ENCODE measurements at regions not wholly inside any gene's neighbourhood (a gene's known extent, or its start where the extent isn't known, plus 50 kb on each side); places are given as distances from the start of the nearest gene placed in this dataset.
A peak's percentile ranks its signal among the peaks of the same experiment; 100 is the strongest.

- Histone ChIP-seq H3K4me1 (ENCODE audit: insufficient read depth) (no peaks in the 10 kb centered on the region), H3K4me2 (ENCODE audit: unreplicated experiment) (no peak overlapping the region), H3K79me2 (ENCODE audit: insufficient read depth) (no peaks in the 10 kb centered on the region), H3F3A (ENCODE audit: insufficient read depth) (no peaks in the 10 kb centered on the region), H3K9ac (no peak overlapping the region), H2AFZ (no peak overlapping the region), H3K4me3 (no peak overlapping the region), H3K36me3 (ENCODE audit: low read depth) (no peaks in the 10 kb centered on the region), H3K9me3 (ENCODE audit: low read depth) (no peaks in the 10 kb centered on the region), H4K20me1 (ENCODE audit: insufficient read depth) (no peaks in the 10 kb centered on the region), H3K27ac (no peak overlapping the region), H3K9me2 (ENCODE audit: insufficient read depth) (no peaks in the 10 kb centered on the region), H3K27me3 (replicated peaks; ENCODE audit: insufficient read depth) (no peaks in the 10 kb centered on the region)
- WGBS, 2 experiments (ENCODE audit: low coverage in 1 of 2, low lambda C conversion rate in 2 of 2, missing lambda C conversion rate in 2 of 2), result 8 to 15% methylated on average over 8 of the region's 8 CpGs
- DNase-seq, result peak; percentile 15
- TF ChIP-seq EZH2 (IDR thresholded peaks at IDR 0.05; ENCODE audit: insufficient read depth, poor library complexity, severe bottlenecking), result no peak
- TF ChIP-seq EZH2phosphoT487 (IDR thresholded peaks at IDR 0.05; ENCODE audit: insufficient read depth, low read depth), result no peak
- in situ Hi-C loops (cut with MboI), result no loop called here
Measured at GRCh38 chr1:57599236-57599994, 175.6 kb upstream of the DAB1 start.

DNA sequence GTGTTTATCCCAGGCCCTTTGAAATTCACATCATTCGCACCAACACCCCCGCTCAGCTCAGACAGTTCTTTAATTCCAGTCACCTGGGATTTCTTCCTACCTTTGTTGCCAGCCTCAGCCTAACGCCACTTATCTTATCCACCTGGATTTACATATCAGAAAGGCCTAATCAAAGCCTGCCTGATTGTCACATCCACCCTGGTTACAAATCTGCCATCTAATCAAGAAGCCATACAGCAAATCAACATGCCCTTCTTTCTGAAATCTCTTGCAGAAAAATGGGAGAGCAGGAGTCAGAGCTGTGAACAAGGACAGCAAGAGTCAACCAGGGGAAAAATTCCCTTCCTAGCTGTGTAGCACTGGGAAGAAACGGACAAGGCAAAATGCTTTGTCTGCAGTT, 173.2 kb upstream of the DAB1 start:
- H3F3A ChIP-seq (ENCODE audit: insufficient read depth), result no peaks in the 10 kb centered on the region
- no peak overlapping the region for H3K27ac ChIP-seq
- H3K9me3 ChIP-seq (ENCODE audit: low read depth), result no peaks in the 10 kb centered on the region
- H3K9me2 ChIP-seq (ENCODE audit: insufficient read depth), result no peaks in the 10 kb centered on the region
- no peaks in the 10 kb centered on the region for H3K4me1 ChIP-seq (ENCODE audit: insufficient read depth)
- in situ Hi-C loops (cut with MboI), result no loop called here
- H3K36me3 ChIP-seq (ENCODE audit: low read depth), result no peaks in the 10 kb centered on the region
- TF ChIP-seq EZH2phosphoT487 (IDR thresholded peaks at IDR 0.05; ENCODE audit: insufficient read depth, low read depth) (no peak), EZH2 (IDR thresholded peaks at IDR 0.05; ENCODE audit: insufficient read depth, poor library complexity, severe bottlenecking) (no peak)
- no peaks in the 10 kb centered on the region for H3K27me3 ChIP-seq (replicated peaks; ENCODE audit: insufficient read depth)
- H2AFZ ChIP-seq, result no peak overlapping the region
- H3K9ac ChIP-seq, result no peak overlapping the region
- no peaks in the 10 kb centered on the region for H3K79me2 ChIP-seq (ENCODE audit: insufficient read depth)
- H4K20me1 ChIP-seq (ENCODE audit: insufficient read depth), result no peaks in the 10 kb centered on the region
- H3K4me3 ChIP-seq, result no peak overlapping the region
- no peak for DNase-seq
- 28 to 36% methylated on average over 4 of the region's 4 CpGs for WGBS, 2 experiments (ENCODE audit: low coverage in 1 of 2, low lambda C conversion rate in 2 of 2, missing lambda C conversion rate in 2 of 2)
- no peak overlapping the region for H3K4me2 ChIP-seq (ENCODE audit: unreplicated experiment)

DNA sequence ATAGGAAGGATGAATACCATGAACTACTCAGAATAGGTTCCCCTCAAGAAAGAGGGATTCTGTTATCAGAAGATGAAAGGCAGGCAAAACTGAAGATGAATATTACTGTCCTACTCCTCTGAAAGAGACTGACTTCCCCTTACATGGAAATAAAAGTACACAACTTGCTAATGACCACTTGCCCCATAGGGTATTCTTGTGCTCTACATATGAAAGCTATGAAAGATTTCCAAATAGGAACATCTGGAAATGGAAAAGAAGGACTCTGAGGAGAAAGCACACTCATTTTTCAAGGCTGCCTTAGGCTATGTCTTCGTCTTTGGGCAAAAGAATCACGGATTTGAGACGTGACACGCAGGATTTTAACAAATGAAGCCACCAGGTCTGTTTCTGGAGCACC, 170.1 kb upstream of the DAB1 start:
- Histone ChIP-seq H3K9me2 (ENCODE audit: insufficient read depth) (no peaks in the 10 kb centered on the region; the same call in 1 of the 2 replicates), H3K4me2 (ENCODE audit: unreplicated experiment) (no peak overlapping the region), H2AFZ (no peak overlapping the region), H3K27ac (no peak overlapping the region), H3F3A (ENCODE audit: insufficient read depth) (no peaks in the 10 kb centered on the region), H3K27me3 (replicated peaks; ENCODE audit: insufficient read depth) (no peaks in the 10 kb centered on the region), H3K4me3 (no peak overlapping the region), H4K20me1 (ENCODE audit: insufficient read depth) (no peaks in the 10 kb centered on the region), H3K9ac (no peak overlapping the region), H3K36me3 (ENCODE audit: low read depth) (no peaks in the 10 kb centered on the region), H3K79me2 (ENCODE audit: insufficient read depth) (no peaks in the 10 kb centered on the region), H3K4me1 (ENCODE audit: insufficient read depth) (no peaks in the 10 kb centered on the region), H3K9me3 (ENCODE audit: low read depth) (no peaks in the 10 kb centered on the region)
- DNase-seq, result no peak
- in situ Hi-C loops (cut with MboI), result no loop called here
- TF ChIP-seq EZH2phosphoT487 (IDR thresholded peaks at IDR 0.05; ENCODE audit: insufficient read depth, low read depth) (no peak), EZH2 (IDR thresholded peaks at IDR 0.05; ENCODE audit: insufficient read depth, poor library complexity, severe bottlenecking) (no peak)
- 38 to 47% methylated on average over 4 of the region's 4 CpGs for WGBS, 2 experiments (ENCODE audit: low coverage in 1 of 2, low lambda C conversion rate in 2 of 2, missing lambda C conversion rate in 2 of 2)

- in situ Hi-C loops (cut with MboI), result no loop called here
- TF ChIP-seq EZH2phosphoT487 (IDR thresholded peaks at IDR 0.05; ENCODE audit: insufficient read depth, low read depth) (no peak), EZH2 (IDR thresholded peaks at IDR 0.05; ENCODE audit: insufficient read depth, poor library complexity, severe bottlenecking) (no peak)
- 77 to 81% methylated on average over 2 of the region's 2 CpGs for WGBS, 2 experiments (ENCODE audit: low coverage in 1 of 2, low lambda C conversion rate in 2 of 2, missing lambda C conversion rate in 2 of 2)
Measured at GRCh38 chr1:57591842-57592241, 168.0 kb upstream of the DAB1 start.

More at GRCh38 chr1:57591842-57592241, 168.0 kb upstream of the DAB1 start:
- no peak overlapping the region for H3K4me3 ChIP-seq
- no peak for DNase-seq
- H3K9me3 ChIP-seq (ENCODE audit: low read depth), result no peaks in the 10 kb centered on the region
- no peak overlapping the region for H2AFZ ChIP-seq
- no peaks in the 10 kb centered on the region for H3K79me2 ChIP-seq (ENCODE audit: insufficient read depth)
- no peaks in the 10 kb centered on the region; the same call in 1 of the 2 replicates for H3K9me2 ChIP-seq (ENCODE audit: insufficient read depth)
- no peaks in the 10 kb centered on the region for H3K27me3 ChIP-seq (replicated peaks; ENCODE audit: insufficient read depth)
- H3K4me1 ChIP-seq (ENCODE audit: insufficient read depth), result no peaks in the 10 kb centered on the region
- no peaks in the 10 kb centered on the region for H3F3A ChIP-seq (ENCODE audit: insufficient read depth)
- no peak overlapping the region for H3K4me2 ChIP-seq (ENCODE audit: unreplicated experiment)
- H3K36me3 ChIP-seq (ENCODE audit: low read depth), result no peaks in the 10 kb centered on the region
- H3K9ac ChIP-seq, result no peak overlapping the region
- H3K27ac ChIP-seq, result no peak overlapping the region
- H4K20me1 ChIP-seq (ENCODE audit: insufficient read depth), result no peaks in the 10 kb centered on the region
